ENCODE measurements at regions not wholly inside any gene's neighbourhood (a gene's known extent, or its start where the extent isn't known, plus 50 kb on each side); places are given as distances from the start of the nearest gene placed in this dataset.

DNA sequence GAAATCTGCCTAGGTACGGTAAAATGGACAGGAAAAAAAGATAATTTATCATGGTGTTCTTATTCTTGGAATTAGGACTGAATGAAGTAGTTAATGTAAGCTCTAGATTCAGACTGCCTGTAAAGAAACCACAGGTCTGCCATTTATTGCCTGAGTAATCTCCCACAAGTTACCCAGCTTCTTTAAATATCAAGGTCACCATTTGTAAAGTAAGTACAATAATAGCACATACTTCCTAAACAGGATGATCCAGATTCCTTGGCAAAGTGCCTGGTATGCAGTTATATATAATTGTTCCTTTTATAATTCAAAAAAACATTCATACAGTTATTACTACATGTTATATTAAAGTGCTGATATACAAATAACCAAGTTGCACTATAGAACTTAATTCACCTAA is 368.6 kb downstream of the HNRNPD start:
- ChIA-PET POLR2A (no interaction called here), CTCF (no interaction called here)
- H3K9me3 ChIP-seq (ENCODE audit: control insufficient read depth, insufficient read depth, low read depth, low read length) = no peaks in the 10 kb centered on the region
- no peak for TF ChIP-seq TCF7L2 (IDR thresholded peaks at IDR 0.05; ENCODE audit: low read depth, low read length)
- TF ChIP-seq CTCF (IDR thresholded peaks at IDR 0.05) = no peak
- TF ChIP-seq POLR2AphosphoS5 (IDR thresholded peaks at IDR 0.05; ENCODE audit: low read depth, low read length) = no peak
- no peak for TF ChIP-seq SIN3A (IDR thresholded peaks at IDR 0.05; ENCODE audit: borderline replicate concordance, insufficient read depth, low read depth, low read length)
- TF ChIP-seq, protein P1, sequence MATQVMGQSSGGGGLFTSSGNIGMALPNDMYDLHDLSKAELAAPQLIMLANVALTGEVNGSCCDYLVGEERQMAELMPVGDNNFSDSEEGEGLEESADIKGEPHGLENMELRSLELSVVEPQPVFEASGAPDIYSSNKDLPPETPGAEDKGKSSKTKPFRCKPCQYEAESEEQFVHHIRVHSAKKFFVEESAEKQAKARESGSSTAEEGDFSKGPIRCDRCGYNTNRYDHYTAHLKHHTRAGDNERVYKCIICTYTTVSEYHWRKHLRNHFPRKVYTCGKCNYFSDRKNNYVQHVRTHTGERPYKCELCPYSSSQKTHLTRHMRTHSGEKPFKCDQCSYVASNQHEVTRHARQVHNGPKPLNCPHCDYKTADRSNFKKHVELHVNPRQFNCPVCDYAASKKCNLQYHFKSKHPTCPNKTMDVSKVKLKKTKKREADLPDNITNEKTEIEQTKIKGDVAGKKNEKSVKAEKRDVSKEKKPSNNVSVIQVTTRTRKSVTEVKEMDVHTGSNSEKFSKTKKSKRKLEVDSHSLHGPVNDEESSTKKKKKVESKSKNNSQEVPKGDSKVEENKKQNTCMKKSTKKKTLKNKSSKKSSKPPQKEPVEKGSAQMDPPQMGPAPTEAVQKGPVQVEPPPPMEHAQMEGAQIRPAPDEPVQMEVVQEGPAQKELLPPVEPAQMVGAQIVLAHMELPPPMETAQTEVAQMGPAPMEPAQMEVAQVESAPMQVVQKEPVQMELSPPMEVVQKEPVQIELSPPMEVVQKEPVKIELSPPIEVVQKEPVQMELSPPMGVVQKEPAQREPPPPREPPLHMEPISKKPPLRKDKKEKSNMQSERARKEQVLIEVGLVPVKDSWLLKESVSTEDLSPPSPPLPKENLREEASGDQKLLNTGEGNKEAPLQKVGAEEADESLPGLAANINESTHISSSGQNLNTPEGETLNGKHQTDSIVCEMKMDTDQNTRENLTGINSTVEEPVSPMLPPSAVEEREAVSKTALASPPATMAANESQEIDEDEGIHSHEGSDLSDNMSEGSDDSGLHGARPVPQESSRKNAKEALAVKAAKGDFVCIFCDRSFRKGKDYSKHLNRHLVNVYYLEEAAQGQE (IDR thresholded peaks at IDR 0.05; ENCODE audit: insufficient read depth in 1 of 2, low read depth in 2 of 2, low read length in 1 of 2) = no peak
- ATAC-seq (no peak), DNase-seq (ENCODE audit: low read depth, low spot score) (no peak)
- no peak overlapping the region for H3K4me3 ChIP-seq (ENCODE audit: low read depth in 2 of 2, low read length in 2 of 2)
- H3K27me3 ChIP-seq (ENCODE audit: control insufficient read depth, insufficient read depth, low read length) = no peaks in the 10 kb centered on the region
- in situ Hi-C loops (cut with HindIII; ENCODE audit: low pct_unique_long_range_greater_than_20kb, low sequenced_read_pairs) (no loop called here), intact Hi-C loops (cut with micrococcal nuclease; ENCODE audit: unreplicated experiment) (no loop called here)
- H3K36me3 ChIP-seq (ENCODE audit: control insufficient read depth, insufficient read depth, low read length) = no peaks in the 10 kb centered on the region
- no TSS peak for BruUV-seq (replicated peaks)
- H3K4me1 ChIP-seq (ENCODE audit: control insufficient read depth, insufficient read depth, low read length) = no peaks in the 10 kb centered on the region
- H3K27ac ChIP-seq (ENCODE audit: low read length) = no peak overlapping the region

- no TSS peak for BruUV-seq (replicated peaks)
- H3K27me3 ChIP-seq (ENCODE audit: control insufficient read depth, insufficient read depth, low read length) = no peaks in the 10 kb centered on the region
- ChIA-PET POLR2A (no interaction called here), CTCF (no interaction called here)
- in situ Hi-C loops (cut with HindIII; ENCODE audit: low pct_unique_long_range_greater_than_20kb, low sequenced_read_pairs) = no loop called here
- no peak overlapping the region for H3K27ac ChIP-seq (ENCODE audit: low read length)
- H3K4me3 ChIP-seq (ENCODE audit: low read depth in 2 of 2, low read length in 2 of 2) = no peak overlapping the region
- intact Hi-C loops (cut with micrococcal nuclease; ENCODE audit: unreplicated experiment) = no loop called here
- no peaks in the 10 kb centered on the region for H3K36me3 ChIP-seq (ENCODE audit: control insufficient read depth, insufficient read depth, low read length)
- no peak for ATAC-seq
- no peaks in the 10 kb centered on the region for H3K9me3 ChIP-seq (ENCODE audit: control insufficient read depth, insufficient read depth, low read depth, low read length)
- no peaks in the 10 kb centered on the region for H3K4me1 ChIP-seq (ENCODE audit: control insufficient read depth, insufficient read depth, low read length)
- no peak for DNase-seq (ENCODE audit: low read depth, low spot score)
- no peak for TF ChIP-seq POLR2AphosphoS5 (IDR thresholded peaks at IDR 0.05; ENCODE audit: low read depth, low read length)
- TF ChIP-seq, protein P1 (IDR thresholded peaks at IDR 0.05; ENCODE audit: insufficient read depth in 1 of 2, low read depth in 2 of 2, low read length in 1 of 2) = no peak
Observed at GRCh38 chr4:81997313-81997712, 376.5 kb downstream of the HNRNPD start.

All from Panc1 (cell line).